ENCODE measurements at regions not wholly inside any gene's neighbourhood (a gene's known extent, or its start where the extent isn't known, plus 50 kb on each side); places are given as distances from the start of the nearest gene placed in this dataset.
"Not testable (repeated sequence)": the region's sequence is repeated elsewhere in the genome, so short reads cannot be mapped to it uniquely, and the experiment has no call there.

DNA sequence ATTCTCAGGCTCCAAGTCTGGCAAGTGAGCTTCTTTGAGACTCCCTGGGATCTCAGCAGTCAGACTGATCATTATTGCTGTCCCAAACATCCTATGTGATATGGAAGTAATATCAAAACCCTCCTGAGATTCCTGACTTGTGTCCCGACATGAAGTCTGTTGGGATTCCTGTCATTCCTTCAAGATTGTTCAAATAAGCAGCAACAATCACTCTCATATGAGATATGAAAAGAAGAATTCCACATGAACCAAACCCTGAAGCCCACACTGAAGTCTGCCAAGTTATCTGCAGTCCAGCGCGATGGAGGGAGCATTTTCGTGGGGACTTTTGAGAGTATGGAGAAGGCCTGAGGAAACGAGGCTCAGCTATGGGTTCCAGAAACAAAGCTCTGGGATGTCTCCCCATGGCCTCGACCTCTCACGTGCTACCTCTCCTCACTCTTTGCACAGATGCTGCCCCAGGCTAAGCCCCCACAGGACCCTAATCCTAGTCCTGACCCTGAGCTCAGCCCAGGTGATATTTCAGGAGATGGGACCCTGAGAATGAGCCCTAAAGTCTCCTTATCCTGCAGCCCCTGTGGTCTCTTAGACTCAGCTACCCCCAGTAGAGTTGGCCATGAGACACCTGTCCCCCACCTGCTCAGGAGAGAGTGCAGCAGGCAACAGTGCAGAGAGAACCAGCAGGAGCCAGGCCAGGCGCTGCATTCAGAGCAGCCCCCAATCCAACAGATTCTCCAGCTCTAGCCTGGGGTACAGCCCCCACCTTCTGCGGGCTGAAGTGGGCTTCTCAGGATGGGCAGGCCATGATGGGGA is 100.2 kb downstream of the GGTLC2 start:
- DNase-seq = no peak

DNA sequence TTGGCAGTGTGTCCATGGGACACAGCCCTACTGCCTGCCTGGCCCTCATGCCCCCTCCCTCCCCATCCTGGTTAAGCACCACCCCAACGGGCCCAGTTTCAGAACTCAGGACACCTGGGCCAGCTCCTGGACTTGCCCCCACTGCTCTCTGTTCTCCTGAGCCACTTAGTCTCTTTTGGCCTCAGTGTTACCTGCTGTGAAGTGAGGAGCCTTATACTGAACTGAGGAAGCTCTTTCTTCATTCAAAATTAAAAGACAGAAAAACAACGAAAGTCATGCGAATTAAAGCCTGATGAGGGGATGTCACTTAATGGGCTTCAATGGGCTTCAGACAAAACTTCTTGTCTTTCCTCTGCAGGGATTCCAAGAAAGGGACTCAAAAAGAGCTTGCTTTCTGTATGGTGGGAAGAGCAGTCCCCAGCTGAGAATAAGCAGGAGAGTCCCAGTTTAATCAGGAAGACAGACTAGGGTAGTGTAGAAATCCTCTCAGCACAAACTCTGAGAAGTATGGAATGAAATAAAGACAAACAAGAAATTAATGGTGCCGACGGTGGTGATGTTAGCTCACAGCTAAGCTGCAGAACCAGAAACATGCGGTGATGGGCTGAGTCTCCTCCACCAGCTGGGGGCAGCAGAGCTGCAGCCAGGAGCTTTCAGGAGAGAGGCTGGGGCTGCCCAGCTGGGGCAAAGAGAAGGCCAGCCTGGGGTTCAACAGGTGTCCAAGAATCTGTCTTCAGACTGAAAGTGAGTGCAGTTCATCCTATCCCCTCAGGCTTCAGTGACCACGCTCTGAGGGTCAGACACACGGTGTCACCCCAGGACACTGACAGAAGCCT is 101.0 kb downstream of the GGTLC2 start:
- DNase-seq = no peak

DNA sequence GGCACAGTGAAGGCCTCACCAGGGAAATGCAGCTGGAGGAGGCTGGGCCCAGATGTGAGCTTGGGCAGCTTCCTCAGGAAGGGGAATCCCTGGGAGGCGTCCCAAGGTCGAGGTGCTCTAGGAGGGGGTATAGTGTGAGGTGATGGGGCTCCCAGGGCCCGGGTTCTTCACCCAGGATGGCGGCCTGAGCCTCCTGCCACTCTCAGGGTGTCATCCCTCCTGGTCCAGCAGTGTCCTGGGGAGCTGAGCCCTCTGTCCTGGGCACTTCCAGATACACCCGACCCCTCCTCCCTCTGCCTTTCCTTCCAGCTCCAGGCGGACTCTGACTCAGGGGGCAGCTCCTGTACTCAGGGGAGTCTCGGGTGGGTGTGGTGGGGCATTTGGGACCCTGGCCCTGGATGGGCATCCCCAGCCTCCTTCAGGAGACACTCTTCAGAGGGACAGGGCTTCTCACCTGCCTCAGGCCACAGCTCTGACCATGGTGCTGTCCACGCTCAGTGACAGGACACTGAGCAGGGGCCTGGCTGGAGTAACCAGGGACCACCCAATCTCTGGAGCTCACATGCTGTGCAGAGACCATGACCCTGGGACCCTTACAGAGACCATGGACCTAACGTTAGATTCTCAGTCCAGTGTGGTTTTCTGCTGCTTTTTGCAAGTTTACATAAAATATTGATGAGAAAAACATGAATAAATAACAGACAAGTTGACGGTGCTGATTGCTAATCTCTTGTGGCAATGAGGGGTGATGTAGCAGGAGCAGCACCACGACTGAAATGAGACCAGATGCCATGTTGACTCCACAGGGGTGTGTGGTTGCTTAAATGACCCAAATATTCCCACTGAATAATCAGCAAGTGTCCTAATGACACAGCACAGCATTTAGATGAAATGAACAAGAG is 101.9 kb downstream of the GGTLC2 start:
- no peak for DNase-seq

DNA sequence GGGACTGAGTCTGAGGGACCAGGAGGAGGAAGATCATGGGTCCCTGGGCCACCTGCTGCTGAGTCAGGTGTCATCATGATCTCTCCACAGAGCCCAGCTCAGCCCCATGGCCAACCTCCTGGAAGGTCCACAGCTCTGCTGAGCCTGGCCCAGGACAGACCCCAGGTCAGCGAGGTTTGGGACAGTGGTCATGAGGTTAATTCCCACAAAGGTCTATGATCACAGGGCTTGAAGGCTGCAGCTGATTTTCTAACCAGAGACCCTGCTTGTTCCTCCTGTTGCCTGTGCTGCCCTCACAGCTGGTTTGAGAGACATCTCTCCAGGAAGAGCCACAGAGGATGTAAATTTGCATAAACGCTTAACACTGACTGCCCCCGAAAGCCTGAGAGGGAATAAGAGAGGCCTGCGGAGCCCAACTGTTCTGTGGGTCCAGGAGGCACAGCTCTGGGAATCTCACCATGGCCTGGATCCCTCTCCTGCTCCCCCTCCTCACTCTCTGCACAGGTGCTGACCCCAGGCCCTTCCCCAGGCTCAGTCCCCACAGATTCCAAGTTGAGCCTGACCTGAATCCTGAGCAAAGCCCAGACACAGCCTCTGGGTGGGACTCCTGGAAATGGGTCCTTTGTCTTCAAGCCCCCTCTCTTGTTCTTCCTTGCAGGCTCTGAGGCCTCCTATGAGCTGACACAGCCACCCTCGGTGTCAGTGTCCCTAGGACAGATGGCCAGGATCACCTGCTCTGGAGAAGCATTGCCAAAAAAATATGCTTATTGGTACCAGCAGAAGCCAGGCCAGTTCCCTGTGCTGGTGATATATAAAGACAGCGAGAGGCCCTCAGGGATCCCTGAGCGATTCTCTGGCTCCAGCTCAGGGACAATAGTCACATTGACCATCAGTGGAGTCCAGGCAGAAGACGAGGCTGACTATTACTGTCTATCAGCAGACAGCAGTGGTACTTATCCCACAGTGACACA is 102.8 kb downstream of the GGTLC2 start:
- DNase-seq = no peak

DNA sequence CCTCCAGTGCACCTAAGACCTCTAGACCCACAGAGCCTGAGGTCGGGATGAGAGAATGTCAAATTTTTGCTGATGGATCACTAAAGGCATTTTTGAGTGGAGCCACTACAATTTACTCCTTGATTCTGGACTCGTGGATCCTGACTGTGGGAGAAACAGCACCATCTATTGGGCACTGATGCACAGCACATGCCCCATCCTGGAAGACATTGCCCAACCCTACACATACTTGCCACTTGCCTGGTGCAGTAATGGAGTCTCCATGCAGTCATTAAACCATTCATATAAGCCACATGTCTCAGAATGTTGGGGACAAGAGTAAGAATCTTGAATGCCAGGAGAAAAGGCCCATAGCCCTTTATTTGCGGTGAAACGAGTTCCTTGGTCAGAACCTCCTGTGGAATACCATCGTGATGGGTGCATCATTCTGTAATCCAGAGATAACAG is 103.9 kb downstream of the GGTLC2 start:
- DNase-seq = no peak

DNA sequence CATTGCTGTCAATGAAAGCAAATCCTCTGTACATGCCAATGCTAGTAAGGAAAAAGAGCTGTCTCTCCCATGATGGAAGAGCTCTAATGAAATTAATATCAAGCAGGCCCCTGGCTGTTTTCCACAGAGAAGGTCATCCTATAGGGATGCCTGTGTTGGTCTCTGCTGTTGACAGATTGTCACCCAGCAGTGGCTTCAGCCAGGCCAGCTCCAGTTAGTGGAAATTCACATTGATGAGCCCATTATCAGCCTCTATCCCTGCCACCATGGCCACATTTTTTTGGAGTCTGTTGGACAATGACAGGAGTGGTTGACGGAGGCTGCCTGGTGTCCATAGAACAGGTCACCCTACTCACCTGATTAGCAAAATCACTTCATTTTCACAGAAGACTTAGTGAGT is 104.3 kb downstream of the GGTLC2 start:
- no peak for DNase-seq

DNA sequence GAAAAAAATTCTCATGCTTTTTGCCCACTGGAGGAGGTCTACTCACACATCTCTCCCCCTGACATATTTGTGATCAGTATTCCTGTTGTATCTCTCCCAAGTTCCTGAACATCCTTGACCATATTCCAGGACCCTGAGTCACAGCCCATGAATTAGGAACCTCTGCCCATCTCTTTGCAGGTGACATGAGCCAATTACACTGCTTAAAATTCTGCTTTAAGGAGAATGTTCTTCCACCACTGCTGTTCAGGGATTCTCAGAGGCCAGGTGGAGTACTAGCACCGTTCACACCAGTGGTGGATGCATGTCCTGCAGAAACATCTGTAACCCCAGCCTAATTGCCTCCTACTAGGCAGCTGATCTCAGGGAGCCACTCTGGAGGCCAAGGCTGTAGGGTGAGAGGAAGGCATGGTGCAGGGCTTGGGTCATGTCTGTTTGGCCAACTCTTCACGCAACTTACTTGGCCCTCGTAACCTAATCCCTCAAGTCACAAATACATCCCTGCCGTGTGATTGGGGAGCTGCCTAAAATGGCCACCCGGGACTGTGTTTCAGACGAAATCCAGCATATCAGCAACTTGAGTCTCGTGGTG is 104.8 kb downstream of the GGTLC2 start:
- no peak for DNase-seq

DNA sequence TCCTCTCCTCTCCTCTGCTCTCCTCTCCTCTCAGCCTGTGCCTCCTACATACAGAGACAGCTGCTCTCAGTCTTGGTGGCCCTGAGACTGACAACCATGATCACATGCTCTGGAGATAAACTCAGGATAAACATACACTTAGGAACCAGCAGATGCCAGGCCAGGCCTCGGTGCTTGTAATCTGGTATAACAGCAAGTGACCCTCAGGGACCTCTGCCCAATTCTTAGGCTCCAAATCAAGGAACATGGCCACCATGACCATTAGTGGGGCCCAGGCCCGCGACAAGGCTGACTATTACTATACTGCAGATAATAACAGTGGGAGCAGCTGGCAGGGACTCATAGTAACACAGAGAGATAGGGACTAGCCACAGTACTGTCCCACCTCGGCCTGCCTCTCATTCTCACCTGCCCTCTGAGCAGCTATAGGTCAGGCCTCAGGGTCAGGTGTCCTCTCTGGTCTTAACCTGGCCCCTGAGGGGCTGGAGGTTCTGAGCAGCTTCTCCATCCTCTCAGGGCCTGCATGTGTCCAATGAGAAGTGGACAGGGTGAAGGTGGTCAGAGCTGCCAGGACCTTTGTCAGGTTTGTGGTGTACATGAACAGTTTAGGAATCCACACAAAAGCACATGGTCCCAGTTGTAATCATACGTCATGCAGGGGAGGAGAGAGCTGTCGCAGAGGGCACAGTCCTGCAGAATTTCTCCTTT is 106.1 kb downstream of the GGTLC2 start:
- no peak for DNase-seq

DNA sequence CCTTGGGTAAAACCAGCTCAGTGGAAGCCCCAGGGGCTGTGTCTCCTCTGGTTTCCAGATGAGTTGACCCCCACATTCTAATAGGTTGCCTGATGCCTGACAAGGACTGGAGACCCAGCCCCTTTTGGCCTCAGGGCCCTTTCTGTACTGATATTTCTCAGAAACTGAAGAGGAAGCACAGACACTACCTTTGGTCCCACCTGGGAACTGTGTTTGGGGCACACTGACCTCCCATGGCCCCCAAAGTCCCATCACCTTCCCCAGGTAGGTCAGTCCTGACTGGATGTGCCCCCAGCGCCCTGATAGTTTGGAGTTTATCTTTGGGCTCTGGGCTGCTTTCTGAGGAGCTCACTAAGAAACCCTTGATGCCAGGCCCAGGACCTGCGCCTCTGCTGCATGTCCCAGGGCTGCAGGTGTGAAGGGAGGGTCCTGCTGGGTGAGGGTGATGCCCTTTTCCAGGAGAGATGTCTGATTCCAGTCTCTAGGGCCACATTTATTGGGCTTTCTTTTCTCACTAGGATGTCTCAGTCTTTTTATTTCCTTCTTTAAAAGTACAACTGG is 106.7 kb downstream of the GGTLC2 start:
- no peak for DNase-seq

DNA sequence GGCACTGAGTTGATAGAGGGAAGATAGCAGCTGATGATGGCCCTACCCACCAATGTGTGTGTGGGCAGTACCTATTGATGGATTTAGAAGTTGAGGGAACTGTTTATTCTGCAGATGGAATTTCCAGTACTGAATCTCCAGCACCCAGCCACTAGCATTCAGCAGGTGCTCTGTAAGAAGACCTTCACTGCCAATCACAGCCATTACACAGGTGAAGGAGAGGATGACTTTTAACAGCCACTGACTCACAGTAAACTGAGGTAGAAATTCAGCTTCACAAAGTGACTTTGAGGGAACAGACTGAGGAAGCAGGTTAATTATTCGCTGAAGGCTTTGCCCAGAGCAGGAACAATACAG is 107.8 kb downstream of the GGTLC2 start:
- no peak for DNase-seq

DNA sequence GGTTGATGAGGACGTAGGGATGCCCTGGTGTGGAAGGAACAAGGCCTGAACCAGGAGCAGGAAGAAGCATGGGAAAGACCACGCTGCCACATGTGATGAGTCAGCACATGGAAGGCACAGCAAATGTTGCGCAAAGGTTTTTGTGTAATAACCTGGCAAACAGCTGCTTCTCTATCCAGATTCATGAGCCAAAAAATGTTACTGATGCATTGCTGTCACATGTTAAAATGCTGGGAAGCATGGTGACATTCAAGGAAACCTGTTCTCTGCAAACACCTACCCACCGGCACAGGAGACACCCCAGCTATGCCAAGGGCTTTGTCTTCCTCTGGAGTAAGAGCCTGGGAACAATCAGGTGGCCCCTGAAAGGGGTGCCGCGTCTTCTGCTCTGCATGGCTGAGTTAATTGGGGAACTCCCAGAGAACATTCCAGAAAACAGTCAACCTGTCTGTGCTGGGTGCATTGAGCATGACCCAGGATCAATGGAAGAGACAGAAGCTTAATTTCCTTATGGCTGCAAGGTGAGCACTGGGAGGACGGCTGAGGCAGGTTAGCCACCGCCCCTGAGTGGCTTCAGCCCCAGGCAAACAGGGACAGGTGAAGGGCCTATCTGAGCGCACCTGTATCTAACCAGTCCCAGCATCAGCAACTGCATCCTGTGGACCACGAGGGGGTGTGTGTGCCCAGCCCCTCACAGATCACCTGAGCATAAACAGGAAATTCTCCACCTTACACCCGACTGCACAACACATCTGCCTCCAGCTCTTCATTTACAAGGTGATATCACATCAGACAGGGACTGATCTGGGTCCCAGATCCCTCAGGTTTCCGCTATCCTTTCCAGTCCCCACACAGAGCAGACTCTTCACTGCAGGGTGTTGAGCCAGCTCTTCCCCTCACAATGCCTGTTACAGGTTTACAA is 108.4 kb downstream of the GGTLC2 start:
- no peak for DNase-seq

DNA sequence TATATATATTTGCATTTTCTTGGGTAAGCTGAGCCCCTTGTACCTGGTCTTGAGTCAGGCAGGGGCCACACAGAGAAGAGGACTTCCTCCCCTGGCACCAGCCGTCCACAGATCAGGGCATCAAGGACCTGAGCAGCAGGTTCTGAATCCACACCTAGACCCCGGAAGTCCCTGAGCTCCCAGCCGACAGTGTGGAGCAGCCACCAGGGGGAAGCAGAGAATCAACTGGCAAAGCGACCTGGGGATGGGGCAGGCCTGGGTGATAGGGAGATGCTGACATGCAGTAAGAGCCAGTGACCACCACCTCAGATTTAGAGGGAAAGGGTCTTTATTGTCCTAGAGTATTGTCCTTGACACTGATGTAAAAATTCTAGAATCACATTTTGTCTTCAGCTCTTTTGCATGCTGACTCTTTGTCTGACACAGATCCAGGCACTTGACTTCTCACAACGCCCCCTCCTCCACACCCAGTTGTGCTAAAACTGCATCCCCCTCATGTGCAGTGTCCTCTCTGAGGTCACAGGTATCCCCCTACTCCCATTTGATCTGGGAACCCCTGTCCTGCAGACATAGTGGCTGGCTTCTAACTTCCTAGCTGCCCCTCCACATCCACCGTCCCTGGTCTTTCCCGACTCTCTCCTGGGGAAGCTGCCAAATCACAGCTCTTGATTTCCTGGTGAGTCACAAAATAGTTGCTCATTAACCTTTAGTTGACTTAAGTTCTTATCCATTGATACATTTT is 109.3 kb downstream of the GGTLC2 start:
- DNase-seq = no peak

DNA sequence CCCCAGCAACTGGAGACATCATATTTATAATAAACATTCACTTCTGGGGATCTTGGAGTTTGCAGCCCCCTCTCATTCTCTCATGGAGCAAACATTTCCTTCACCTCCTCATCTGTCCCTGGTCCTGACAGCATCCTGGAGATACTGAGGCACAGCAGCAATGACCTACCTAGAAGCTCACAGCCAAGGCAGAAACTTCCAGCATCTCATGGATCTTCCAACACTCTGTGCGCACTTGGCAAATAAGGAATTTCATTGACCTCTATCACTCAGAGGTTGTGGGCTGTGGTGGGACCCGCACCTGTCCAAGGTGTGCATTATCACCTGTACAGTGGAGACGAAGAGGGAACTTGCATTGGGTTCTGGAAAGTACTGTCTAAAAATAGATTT is 109.8 kb downstream of the GGTLC2 start:
- no peak for DNase-seq

DNA sequence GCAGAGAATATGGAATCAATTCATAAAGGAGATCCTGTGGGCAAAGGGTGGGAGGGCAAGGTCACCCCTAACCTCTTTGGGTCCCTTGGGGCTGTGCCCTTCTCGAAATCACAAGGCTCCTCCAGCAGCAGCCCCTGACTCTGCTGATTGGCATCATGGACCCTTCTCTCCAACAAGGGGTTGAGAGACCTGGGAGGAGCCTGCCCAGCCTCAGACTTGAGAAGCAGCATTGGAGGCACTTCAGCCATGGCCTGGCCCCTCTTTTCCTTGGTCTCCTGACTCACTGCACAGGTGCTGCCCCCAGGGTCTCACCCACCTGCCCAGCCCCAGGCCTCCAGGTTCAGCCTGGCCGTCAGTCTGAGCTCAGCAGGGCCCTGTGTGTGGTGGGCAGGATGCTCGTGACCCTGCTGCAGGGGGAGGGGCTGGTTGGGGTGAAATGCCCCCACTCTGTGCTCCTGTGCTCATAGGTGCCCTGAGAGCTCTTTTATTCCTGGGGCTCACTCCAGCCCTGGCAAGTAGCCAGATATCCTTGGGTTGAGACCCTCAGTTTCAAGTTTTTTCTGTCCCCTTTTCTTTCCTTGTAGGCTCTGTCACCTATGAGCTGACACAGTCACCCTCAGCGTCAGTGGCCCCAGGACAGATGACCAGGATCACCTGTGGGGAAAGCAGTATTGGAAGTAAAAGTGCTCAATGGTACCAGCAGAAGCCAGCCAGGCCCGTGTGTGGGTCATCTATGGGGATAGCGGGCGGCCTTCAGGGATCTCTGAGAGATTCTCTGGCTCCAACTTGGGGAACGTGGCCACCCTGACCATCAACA is 110.8 kb downstream of the GGTLC2 start:
- no peak for DNase-seq

DNA sequence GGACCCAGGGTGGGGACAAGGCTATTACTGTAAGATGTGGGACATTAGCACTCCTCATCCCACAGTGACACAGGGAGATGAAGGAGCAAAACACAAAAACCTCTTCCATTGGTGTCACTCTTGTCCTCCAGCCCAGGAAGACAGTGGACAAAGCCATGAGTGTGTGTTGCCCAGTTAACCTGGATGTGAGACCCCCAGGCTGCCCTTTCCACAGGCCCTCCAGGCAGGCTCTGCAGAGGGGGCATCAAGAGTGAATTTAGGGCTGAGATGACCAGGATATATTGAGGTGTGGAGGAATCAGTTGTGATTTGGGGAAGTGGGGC is 111.3 kb downstream of the GGTLC2 start:
- no peak for DNase-seq

DNA sequence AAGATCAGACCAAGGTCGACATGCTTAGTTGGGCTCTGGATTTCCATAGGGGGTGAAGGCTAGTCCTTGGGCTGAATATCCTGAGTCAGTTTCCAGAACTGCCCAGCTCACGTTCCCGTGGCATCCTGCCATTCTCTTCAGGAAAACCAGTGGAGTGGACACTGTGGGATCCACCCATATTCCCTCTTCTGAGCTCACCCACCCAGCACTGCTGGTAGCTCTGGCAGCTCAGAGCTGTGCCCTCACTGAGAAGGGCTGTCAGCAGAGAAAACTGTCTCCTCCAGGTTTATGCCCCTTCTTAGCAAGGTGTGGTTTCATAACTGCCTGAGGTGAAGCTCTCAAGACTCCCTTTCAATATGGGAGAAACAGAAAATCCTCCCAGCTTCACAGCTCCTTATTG is 111.7 kb downstream of the GGTLC2 start:
- DNase-seq = no peak

DNA sequence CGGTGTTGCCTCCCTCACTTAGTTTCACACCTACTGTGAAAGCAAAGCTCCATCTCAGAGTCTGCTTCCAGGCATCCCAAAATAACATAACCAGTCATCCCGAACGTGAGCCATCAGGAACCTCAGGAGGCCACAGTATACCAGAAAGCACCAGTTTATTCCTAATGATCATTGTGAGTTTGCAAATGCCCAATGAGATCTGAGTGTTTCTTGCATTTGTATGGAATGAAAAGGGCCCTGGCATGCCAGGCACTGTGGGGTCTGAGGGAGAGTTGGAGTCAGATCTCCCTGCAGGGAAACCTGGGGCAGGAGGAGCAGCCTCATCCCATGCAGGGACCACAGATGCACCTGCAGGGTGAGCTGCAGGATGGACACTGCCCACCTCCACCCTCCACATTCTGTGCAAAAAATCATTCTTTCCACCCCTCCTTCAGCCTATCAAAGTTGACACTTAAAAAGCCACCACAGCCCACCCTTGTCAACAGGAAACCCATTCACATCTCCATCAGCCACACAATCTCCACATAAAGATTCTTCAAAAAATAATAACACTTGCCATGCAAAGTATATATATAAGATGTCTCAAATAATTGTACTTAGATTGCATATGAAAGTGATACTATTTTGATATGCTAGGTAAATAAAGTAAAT is 112.3 kb downstream of the GGTLC2 start:
- not testable (repeated sequence) for DNase-seq
